ENCODE measurements at regions not wholly inside any gene's neighbourhood (a gene's known extent, or its start where the extent isn't known, plus 50 kb on each side); places are given as distances from the start of the nearest gene placed in this dataset.

DNA sequence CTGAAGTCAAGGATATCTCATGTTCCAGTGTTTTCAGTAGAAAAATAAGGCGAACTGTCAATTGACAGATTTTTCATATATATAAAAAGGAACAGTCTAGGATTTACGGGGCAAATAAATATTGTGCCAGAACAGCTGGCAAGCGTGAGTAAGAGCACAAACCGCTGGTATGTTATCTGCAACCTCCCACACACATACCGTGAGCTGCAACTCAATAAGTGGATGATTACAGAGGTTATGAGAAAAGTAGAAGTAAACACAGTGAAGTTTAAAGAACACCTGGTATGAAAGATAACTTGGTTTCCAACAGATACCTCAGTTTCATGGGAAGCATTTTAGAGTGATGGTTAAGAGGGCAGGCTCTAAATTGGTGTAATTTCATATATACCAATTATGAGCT is 733.4 kb downstream of the TUSC7 start:
- no peak for DNase-seq
- intact Hi-C loops (cut with DNase I), result loop anchor here (10.0 kb wide), 1 partner anchor 388 kb away; no protein-coding TSS in a partner anchor

DNA sequence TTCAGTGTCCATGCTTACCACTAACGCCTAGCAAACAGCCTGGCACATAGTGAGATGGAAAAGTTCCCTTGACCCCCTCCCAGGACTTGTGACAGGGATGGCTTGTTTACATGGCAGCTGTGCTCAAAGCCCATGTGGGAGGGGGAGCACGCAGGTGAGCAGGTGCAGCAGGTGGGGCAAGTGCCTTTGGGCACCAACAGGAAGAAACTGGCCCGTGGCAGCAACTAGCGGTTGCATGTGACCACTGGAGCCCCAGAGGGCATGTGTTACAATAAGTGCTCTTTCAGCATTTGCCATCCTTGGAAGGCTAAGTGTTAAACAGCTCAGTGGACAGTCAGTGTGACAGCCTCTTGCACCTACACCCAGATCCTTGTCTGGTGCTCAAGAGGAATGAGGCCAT is 734.6 kb downstream of the TUSC7 start:
- intact Hi-C loops (cut with DNase I), result loop anchor here (10.0 kb wide), 1 partner anchor 389 kb away; no protein-coding TSS in a partner anchor
- no peak for DNase-seq

DNA sequence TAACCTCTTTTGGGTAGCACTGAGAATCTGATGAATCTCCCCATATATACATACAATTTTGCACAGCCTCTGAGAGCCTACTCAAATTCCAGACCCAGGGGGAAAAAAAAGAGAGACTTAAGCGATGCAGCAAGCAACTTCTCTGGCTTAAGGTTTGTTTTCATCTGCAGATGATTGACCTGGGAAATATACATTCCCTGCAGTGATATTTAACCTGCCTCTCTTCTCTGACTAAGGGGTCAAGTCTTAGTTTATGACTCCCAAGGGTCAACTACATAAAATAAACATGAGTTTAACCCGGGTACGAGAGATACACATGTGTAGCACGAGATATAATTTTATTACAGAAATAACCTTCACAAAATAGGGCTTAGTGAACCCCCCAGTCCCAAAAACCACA is 737.8 kb downstream of the TUSC7 start:
- intact Hi-C loops (cut with DNase I), result loop anchor here (10.0 kb wide), 1 partner anchor 393 kb away; no protein-coding TSS in a partner anchor
- no peak for DNase-seq

DNA sequence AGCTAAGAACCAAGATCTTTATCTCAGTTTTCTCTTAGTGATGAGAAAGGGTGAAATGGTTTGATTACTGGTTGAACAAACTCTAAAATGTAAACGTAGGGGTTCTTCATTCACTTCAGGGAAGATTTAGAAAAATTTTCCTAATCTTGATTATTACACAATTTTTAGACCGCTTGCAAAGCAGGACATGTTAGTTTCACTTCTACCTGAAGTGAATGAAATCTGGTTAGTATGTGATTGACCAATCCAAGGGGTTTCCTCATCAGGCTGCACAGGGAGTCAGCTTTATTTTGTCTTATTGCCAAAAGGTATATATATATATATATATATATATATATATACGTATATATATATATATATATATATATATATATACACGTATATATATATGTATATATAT is 740.4 kb downstream of the TUSC7 start:
- intact Hi-C loops (cut with DNase I), result no loop called here
- DNase-seq, result no peak

DNA sequence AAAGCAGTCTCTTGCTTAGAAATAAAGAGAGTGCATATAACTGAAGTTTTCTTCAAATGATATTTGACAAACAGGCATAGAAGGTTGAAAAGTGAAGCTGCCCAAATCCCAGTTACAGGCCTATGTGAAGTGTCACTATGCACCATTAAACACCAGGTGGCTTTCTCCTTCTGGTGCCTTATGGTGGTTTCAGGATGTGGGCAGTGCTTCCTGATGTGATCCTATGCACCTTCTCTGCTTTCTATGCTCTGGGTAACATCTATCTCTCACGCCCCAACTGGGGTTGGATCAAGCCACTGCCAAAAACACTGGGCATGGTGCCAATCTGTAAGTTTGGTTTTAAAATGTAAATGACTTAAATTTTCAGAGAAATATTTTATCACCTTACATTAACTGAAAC is 744.7 kb downstream of the TUSC7 start:
- DNase-seq, result no peak
- intact Hi-C loops (cut with DNase I), result no loop called here

DNA sequence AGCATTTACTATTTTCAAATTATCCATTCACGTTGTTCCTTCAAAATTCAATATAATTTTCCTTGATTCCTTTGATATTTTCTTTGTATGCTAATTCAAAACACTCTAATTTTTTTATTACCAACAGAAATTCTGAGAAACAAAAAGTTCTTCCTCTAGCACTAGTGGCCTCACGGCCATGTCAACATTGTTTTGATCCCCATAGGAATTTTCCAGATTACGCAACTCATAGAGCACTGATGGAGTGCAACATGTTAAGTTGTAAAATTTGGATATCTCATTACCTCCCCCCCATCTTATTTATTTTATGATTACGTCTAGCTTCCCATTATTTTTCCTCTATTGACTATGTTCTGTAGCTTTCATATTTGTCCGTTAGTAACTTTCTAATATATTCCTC is 745.3 kb downstream of the TUSC7 start:
- intact Hi-C loops (cut with DNase I), result no loop called here
- DNase-seq, result no peak

DNA sequence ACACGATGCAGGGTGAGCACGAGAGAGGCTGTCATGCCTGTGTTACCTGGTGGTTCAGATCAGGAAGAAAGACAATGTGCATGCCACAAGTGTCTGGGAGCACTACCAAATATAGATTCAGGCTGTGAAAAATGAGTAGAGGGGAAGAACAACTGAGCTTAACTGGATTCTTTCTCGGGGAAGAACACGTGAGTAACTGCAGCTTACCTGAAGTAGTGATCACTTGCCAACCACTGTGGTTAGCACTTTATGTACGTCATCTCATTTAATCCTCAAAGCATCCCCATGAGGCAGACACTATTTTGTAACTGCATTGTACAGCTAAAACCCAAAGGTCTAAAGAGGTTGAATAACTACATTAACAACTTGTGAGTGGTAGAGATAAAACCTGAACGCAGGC is 746.2 kb downstream of the TUSC7 start:
- intact Hi-C loops (cut with DNase I), result no loop called here
- no peak for DNase-seq

DNA sequence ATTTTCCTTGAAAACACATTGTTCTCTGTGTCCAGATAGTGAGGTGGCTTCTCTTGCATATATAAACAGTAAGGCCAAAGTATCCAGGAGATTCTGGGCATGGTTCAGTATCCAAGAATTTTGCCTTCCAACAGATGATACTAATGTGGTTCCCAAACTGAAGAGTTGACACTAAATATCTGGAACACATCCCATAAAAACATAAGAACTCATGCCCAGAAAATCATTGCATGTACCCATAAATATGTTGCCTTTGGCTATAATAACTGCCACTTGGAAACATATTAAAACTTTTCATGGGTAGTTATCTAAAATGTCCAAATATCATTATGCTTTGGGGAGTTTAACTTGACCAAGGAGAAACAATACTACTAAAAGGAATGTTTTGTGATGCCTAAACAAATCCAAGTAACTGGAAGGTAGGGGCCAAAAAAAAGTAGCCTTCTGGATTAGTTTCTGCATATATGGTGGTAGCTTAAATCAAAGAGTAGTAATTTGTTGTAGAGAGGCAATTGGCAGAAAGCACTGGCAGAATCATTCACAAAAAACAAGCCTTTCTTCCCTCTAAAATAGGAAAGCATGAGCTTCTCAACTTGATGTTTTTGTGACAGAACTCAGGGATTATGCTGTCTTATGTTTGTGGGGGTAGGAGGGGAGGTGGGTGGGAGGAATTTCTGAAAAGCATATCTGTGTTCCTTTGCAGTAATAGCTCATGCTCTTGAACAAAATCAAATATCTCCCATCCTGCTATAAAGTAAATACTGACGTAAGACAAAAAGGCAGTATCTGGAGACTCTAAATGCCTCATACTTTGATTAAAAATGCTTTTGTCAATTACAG is 753.9 kb downstream of the TUSC7 start:
- intact Hi-C loops (cut with DNase I), result no loop called here
- DNase-seq, result peak in 9 of 42 donors; percentile 9 to 57 (median 32)

DNA sequence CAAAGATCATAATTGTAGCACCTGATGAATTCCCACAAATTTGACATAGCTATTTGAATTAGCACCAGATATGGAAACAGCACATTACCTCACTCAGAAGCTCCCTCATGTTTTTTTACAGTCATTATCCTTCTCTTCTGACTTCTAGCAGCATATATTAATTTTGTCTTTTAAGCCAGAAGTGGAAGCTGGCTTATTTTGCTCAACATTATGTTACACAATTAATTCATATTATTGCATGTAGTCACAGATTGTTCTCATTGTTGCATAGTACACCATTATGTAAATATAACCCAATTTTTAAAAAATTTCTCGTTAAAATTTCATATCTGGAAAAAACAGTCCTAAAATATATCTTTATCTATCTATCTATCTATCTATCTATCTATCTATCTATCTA is 762.3 kb downstream of the TUSC7 start:
- intact Hi-C loops (cut with DNase I), result no loop called here
- no peak for DNase-seq

DNA sequence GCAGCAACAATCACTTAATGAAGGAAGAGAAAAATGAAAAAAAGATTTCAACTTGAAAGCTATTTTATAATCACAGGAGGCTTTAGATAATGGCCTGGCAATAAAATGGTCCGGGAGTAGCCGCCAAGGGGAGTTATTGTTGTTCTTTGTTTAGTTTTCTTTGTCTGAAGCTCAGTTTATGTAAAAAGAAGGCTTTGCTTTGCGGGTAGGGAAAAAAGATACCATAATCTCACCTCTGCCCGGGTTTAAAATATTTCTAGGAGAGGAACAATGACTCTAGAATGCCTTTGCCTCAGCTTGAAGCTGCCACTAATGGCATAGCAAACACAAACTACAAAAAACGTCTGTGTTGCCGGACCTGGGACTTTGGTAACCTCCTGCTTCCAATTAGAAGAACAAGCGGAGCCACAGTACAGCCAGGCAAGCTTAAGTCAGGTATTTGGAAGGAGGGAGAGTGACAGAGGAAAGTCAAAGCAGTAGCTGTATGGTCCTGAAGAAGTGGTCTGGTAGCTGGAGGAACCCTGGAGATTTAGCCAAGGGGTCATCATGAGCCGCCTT is 764.5 kb downstream of the TUSC7 start:
- no peak for DNase-seq

DNA sequence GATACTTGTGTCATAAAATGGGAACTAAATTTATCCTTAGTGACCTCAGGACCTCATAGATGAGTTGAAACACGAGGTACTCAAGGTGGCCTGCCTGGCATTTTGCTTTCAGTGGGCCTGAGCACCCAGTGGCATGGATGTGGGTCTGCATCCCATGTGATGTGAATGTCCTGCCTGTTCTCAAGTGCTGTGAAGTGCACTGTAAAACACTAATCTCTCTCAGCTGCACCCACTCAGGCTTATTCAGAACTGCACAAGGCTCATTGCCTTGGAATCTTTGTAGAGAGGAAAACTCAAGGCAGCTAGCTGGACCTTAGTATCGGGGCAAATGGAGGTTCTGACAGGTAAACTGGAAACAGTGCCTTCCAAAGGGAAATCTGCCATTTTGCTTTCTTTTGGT is 767.0 kb downstream of the TUSC7 start:
- intact Hi-C loops (cut with DNase I), result no loop called here
- no peak for DNase-seq

More for the DNA sequence above, 764.5 kb downstream of the TUSC7 start:
- intact Hi-C loops (cut with DNase I), result no loop called here

DNA sequence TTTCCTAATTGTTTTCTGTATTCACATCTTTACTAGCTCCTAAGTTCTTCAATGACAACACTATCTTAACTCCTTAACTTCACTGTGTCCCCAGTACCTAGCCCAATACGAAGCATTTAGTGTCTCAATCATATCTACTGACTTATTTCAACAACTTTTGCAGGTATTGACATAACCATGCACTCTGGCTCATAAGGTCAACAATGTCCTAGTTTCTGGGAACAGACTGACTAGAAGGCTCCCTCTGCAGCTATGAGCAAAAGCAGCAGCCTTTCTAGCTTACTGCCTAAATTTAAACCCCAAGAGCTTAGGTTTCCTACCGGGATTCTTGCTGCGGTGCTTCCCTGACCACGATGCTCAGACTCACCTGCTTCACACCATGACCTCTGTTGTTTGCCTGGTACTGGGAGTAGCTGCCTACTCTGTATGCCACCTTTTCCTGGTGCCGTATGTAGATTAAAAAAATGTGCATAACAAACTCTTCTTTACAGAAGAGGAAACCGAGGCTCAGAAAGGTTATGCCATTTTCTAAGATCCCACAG is 767.7 kb downstream of the TUSC7 start:
- DNase-seq, result no peak
- intact Hi-C loops (cut with DNase I), result no loop called here

DNA sequence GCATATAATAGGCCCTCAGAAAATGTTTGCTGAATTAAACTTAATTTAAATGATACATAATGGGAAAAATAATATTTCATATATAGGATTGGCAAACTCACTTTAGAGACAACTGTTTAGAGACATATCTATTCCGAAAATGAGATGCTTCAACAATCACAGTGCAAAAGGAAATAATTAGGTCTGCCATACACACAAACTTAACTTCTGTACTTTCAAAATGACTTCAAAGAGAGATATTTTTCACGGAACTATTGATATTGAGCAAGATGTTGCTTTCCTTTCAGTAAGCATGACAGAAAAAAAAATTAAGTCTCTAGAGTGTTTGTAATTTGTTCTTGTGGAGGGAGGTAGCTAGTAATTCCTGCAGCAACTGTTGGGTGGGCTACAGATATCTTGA is 769.5 kb downstream of the TUSC7 start:
- DNase-seq, result no peak
- intact Hi-C loops (cut with DNase I), result no loop called here

DNA sequence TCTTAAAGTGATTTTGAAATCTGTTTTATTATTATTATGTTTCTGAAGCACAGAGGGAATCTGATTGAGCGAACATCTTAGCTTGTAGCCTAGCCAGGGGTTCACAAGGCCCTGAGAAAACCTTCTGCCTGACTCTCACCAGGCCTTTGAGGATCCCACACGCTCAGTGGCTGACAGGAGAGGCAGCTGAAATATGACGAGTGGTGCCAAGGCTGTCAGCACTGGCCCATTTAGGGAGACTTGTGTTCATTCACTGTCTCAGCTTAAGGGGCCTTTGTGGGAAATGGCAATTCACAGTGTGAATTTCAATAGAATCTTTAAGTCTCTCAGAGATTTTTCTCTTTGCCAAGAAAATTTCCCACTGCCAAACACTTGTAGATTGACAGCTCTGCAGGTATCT is 770.9 kb downstream of the TUSC7 start:
- peak in 12 of 42 donors; percentile 8 to 51 (median 17) for DNase-seq
- intact Hi-C loops (cut with DNase I), result no loop called here

DNA sequence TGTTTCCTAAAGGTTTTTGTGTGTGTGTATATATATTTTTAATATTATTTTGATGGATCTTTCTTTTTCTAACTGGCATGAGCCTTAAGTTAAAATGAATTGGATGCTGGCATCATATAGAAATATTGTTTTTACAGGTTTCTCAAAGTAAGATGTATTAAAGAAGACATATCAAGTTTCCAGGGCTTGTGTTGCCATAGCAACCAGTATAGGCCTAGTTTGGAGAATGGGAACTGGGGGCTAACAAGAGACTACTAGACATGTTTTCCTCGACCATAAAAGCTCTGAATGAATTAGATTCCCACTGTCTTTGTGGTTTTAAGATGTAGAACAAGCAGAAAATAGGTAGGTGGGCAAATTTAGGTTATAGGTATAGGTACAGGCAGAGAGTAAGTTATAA is 771.4 kb downstream of the TUSC7 start:
- intact Hi-C loops (cut with DNase I), result no loop called here
- no peak for DNase-seq

DNA sequence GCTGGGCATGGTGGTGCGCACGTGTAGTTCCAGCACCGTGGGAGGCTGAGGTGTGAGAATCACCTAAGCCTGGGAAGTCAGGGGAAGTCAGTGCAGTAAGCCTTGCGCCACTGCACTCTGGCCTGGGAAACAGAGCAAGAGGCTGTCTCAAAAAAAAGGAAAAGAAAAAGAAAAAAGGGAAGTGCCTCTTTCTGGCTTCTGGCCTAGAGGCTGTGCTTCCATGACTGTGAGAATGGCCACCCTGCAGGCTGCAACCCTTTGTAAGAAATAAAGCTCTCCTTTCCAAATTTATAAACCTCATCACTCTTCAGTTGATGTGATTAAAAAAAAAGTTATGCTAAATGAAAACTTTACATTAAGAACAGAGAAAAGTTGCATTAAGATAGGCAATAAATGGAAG is 774.3 kb downstream of the TUSC7 start:
- intact Hi-C loops (cut with DNase I), result no loop called here

DNA sequence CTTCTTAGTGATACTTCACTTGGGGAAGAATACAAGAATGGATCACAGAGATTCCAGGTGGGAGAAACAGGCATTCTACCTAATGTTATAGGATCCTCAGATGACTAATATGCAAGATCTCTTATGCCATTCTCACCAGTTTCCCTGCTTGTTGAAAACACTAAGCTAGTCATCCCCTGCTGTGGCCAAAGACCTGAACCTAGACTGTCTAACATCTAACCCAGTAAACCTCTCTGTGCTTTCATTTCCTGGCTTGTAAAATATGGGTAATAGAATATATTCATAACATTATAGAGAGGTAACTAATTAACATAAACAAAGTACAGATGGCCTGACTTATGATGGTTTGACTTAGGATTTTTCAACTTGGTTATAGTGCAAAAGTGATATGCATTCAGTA is 776.3 kb downstream of the TUSC7 start:
- intact Hi-C loops (cut with DNase I), result no loop called here
- no peak for DNase-seq

More for the DNA sequence above, 774.3 kb downstream of the TUSC7 start:
- DNase-seq, result no peak

DNA sequence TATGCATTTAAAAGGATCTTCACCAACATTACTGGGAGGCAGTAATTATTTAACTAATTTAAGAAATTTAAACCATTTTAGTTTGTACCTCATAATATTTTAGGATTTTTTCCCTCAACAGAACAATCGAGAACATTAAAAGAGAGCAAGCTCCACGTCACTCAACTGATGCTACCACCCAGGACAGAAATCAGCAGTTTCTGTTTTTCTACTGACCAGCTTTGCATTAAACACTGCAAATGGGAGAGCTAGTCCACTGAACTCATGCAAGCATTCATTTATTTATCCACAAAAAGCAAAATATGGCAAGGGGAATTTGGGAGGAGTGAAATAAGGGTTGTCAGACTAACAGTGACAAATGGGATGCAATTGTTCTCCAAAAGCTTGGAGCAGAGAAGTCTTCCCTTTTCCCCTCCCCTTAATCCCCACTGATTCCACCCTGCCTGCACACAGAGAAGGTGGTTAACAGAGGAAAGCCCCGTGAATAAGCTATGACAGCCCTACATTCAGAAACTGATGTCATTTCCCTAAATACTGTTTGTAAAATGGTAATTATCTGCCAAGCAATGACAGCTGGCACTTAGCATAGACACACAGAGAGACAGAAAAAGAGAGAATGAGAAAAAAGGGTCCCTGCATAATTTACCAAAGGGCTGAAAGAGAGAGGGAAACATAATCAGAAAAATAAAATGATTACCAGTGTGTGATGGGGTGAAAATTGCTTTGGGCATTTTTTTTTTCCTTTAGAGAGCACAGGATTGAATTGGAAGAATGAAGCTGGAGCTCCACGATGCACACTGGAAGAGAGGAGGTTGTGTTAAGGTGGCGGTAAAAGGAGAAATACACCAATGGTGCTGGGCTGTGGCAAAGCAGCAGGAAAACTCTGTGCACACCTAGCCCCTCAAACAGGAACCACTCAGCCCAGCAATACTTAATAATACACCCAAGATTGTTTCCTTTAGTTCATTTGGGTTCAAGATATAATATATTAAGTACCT is 777.4 kb downstream of the TUSC7 start:
- intact Hi-C loops (cut with DNase I), result no loop called here
- no peak for DNase-seq

DNA sequence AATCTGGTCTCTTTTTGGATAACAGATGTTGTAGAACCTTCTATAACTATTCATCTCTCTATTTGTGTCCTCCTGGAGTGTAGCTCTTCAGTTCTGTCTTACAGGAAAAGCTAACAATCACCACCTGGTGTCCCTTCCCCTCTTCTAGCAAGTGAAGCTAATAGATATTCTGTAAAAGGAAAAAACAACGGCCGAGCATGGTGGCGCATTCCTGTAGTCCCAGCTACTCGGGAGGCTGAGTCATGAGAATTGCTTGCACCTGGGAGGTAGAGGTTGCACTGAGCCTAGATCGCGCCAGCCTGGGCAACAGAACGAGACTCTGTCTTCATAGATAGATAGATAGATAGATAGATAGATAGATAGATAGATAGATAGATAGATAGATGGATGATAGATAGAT is 779.4 kb downstream of the TUSC7 start:
- intact Hi-C loops (cut with DNase I), result no loop called here
- DNase-seq, result no peak
